Omental fat pad (tissue), 3 donors: ENCODE measurements at regions not wholly inside any gene's neighbourhood (a gene's known extent, or its start where the extent isn't known, plus 50 kb on each side); places are given as distances from the start of the nearest gene placed in this dataset.
"Not testable (repeated sequence)": the region's sequence is repeated elsewhere in the genome, so short reads cannot be mapped to it uniquely, and the experiment has no call there.

Experiments
- ATAC-seq: fragments of 150-250 bp; one replicate; pipeline ENCODE4 v1.9.1; 2016; ENCODE audit warnings: mild to moderate bottlenecking, moderate library complexity; ENCODE audit not compliant: low FRiP score
- DNase-seq: peaks from one replicate; pipeline ENCODE4 v3.0.0-alpha.2; 2019; ENCODE audit warnings: low spot score
- CTCF ChIP-seq, 3 donors: fragments of 450-650 bp; IDR thresholded peaks; one replicate each; pipeline ENCODE4 v1.5.1; 2016 to 2017; ENCODE audit warnings: antibody characterized with exemption in 3 of 3, mild to moderate bottlenecking in 3 of 3, moderate library complexity in 2 of 3

- ATAC-seq, result no peak
- DNase-seq, result no peak
- no peak for TF ChIP-seq CTCF (IDR thresholded peaks at IDR 0.05)
Observed at GRCh38 chrX:137916090-137916746, 350.3 kb downstream of the ZIC3 start.

GRCh38 chrX:137926090-137926489 is 360.2 kb downstream of the ZIC3 start:
- no peak for TF ChIP-seq CTCF (IDR thresholded peaks at IDR 0.05)
- no peak for DNase-seq
- ATAC-seq, result no peak

- no peak for TF ChIP-seq CTCF (IDR thresholded peaks at IDR 0.05)
- no peak for DNase-seq
- ATAC-seq, result no peak
Observed at GRCh38 chrX:137929951-137930350, 364.0 kb downstream of the ZIC3 start.

GRCh38 chrX:137930533-137930932 is 364.6 kb downstream of the ZIC3 start:
- DNase-seq (no peak), ATAC-seq (no peak)
- TF ChIP-seq CTCF (IDR thresholded peaks at IDR 0.05), result no peak

- DNase-seq, ATAC-seq: not testable (repeated sequence)
Observed at GRCh38 chrX:137934214-137934613, 368.3 kb downstream of the ZIC3 start.

- not testable (repeated sequence) for ATAC-seq, DNase-seq
Observed at GRCh38 chrX:137934887-137935286, 369.0 kb downstream of the ZIC3 start.

- ATAC-seq (no peak), DNase-seq (no peak)
Observed at GRCh38 chrX:137945470-137945869, 379.5 kb downstream of the ZIC3 start.

More at GRCh38 chrX:137945470-137945869, 379.5 kb downstream of the ZIC3 start:
- TF ChIP-seq CTCF (IDR thresholded peaks at IDR 0.05), result no peak
